HG03565 (cell line): ENCODE measurements at regions not wholly inside any gene's neighbourhood (a gene's known extent, or its start where the extent isn't known, plus 50 kb on each side); places are given as distances from the start of the nearest gene placed in this dataset.

Experiments used
- ATAC-seq: cut with Tn5 transposase; IDR thresholded peaks from one replicate; pipeline ENCODE4 v1.9.1; 2021; ENCODE audit warnings: mild to moderate bottlenecking, moderate library complexity; ENCODE audit not compliant: unreplicated experiment

DNA sequence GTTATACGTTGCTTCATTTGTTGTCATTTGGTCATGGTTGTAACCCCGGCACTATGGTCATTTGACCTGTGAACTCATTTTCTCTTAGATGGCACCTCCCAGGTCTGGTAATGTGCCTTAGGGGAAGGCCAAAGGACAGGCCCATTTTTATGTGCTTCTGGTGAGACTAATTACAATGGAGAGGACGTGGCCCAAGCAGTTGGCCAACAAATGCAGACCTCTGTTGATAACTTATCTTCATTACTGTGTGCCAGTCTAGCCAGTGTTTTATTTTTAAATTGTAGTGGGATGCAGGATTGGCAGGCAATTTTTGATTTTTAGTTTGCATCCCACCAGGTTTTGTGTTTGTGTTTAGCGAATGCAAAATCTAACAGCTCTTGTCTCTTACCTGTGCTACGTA lies 321.5 kb upstream of the AKR1E2 start:
- ATAC-seq, result no peak

DNA sequence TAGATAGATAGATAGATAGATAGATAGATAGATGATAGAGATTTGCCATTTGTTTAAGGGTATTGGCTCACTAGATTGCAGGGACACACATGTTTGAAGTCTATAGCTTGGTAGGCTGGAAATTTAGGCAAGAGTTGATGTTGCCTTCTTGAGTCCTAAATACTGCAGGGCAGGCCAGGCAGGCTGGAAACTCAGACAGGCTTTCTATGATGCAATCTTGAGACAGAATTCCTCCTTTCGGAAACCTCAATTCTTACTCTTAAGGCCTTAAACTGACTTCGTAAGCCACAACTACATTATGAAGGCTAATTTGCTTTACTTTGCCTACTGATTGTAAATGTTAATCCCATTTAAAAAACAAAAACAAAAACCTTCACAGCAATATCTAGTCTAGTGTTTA lies 322.9 kb upstream of the AKR1E2 start:
- ATAC-seq, result no peak

DNA sequence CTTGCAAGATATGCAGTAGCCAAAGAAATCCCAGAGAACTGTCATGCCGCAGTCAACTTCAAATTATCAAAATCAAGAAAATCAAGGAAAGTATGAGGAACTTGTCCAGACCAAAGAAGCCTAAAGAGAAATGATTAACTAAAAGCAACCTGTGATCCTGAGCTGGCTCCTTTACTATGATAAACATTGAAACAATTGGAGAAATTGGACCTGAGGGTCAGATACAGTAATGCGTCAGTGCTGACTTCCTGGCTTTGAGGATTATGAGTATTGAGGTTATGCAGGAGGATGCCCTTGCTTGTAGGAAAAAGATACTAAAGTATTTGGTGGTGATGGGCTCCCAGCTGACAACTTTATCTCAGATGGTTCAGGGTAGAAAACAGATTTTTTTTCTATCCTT lies 324.7 kb upstream of the AKR1E2 start:
- ATAC-seq, result no peak

DNA sequence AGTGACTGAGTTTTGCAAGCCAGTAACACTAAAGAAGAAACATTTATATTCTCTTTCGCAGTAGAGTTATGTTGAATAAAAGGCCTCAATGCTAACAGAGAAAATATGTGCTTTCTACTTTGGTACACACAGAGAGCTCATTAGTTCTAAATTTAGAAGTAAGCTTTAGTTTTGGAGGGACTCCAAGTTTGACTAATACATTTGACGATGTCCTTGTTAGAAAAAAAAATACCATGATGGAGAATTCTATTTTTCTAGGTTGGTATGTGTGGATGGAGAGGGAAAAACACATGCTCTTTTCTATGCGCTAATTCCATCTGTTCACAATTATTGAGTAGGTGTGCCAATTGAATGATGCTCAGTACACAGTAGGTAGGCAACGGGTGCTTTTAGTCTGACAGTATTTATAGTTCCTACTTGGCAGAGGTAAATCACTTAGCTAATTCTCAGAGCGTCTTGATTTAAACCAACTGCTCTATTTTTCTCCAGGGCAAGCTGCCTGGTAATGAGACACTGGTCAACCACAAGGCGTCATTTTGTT lies 327.2 kb upstream of the AKR1E2 start:
- ATAC-seq, result no peak

DNA sequence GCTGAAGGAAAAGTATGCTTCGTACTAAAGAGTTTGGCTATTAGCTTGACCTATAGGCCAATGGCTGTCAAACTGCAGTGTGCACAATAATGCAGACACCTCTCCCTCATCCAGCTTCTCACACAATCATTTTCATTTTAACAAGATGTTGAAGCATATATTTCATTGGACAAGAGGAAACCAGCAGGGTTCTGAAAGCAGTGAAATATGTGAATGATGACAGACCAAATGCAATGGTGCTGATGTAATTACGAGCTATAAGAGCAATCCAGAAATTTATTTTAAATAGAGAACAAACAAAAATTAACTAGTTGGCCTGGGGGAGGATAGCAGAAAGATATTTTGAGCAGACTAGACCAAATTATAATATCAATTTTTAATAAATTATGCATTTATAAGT lies 331.5 kb upstream of the AKR1E2 start:
- no peak for ATAC-seq

DNA sequence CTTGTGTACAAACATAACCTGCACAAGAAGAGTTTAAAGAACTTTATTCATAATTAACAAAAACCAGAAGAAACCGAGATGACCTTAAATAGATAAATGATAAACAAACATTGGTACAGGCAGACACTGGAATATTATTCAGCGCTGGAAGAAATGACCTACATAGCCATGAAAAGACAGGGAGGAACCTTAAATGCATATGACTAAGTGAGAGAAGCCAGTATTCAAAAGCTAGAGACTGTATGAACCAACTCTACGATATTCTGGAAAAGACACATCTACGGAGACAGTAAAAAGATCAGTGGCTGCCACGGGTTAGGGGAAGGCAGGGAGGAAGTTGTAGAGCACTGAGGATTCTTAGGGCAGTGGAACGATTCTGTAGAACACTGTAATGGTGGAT lies 333.8 kb upstream of the AKR1E2 start:
- no peak for ATAC-seq

DNA sequence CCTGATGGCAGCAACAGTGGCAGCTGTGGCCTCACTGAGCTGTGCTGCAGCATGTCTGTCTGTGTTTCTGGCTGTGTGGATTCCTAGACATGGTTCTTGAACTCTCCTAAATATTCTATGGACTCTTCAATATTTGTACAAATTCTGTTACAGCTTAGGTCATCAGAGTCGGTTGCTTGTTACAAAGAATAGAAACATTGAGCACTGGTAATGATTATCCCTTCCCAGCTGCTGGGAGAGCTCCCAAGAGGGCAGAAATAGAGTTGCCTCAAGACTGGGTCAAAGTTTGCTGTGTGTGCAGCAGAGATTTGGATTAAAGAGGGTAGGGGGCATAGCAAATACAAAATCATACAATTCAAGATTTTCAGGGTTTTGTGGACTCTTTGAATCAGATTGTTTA lies 337.1 kb upstream of the AKR1E2 start:
- no peak for ATAC-seq

DNA sequence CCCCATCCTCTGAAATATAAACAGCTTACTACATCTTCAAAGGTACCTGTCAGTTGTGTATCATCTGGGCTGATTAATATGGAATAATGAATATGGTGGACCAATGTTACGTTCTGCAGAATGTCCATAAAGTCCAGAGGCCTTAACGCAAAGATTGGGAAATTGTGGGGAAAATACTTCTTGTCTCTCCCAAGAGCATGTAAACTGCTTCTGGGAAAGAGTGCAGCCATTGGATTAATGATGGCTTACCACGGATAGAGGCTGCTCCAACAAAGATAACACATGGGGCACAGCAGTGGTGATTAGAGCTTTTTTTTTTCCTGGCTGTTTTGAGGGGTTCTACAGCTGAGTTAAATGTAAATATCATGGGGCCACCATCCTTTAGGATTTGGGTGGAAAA lies 340.4 kb upstream of the AKR1E2 start:
- ATAC-seq, result no peak

DNA sequence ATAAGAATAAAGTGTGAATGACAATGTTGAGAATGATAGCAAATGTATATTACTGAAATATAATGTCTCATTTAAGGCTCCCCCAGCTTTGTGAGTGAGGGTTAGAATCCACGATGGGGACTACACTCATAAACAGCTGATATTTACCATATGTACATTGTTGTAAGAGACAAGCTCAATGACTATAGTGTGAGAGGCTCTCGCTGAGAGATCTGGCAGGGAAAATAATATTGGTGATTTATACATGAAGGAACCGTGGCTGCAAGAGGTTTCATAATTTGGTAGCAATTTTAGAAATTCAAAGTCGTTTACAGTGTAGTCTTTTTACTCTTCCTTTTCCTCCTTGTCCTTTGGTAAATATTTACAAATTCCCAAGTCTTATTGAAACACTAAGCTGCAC lies 342.2 kb upstream of the AKR1E2 start:
- ATAC-seq, result no peak

DNA sequence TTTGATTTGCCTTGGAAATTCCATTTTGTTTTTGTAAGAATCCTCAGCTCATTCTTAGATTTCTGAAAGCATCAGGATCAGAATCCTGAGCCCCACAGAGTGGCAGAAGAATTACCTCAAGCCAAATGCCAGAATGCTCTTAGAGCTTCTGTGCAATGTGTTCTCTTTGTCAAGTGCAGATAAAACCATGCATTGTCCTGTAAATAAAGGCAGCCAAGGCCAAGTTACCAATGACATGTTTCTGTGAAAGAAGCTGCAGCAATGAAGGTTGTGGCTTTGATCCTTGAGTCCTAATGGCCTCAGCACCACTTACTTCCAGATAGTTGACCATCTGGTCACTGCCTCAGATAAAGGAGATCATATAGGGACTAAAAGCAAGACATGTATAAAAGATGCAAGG lies 343.3 kb upstream of the AKR1E2 start:
- no peak for ATAC-seq

DNA sequence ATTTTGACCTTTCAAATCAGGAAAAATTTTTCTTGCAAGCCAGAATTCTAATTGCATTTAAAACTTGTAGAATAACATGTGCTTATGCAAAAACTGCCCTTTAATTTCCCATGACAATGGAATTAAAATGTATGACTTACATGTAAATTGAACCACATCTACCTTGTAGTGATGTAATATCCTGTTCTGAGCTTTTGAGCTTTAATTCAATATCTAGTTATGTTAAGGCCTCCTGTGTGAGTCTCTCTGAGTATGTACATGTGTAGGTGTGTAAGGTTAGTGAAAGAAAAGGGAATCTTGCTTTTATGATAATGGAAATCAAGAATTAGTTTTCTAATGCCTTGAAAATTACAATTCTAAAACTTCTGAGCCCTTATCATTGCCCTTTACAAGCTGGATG lies 344.8 kb upstream of the AKR1E2 start:
- ATAC-seq, result no peak

DNA sequence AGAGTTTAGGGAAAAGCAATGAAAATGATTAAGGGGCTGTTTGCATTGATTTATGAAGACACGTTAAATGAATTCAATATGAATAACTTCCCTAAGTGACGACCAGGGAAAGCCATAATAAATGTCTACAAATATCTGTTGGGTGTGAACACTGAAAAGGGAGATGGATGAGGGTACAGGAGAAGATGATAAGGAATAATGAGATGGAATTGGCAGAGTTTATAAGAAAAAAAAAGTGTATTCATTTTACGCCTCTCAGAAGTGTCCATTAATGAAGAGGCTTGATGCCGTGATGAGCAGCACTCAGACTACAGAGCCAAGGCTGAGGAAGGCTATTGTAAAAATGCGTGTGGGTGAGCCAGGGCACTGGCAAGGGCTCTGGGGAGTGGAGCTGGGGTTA lies 346.7 kb upstream of the AKR1E2 start:
- no peak for ATAC-seq

DNA sequence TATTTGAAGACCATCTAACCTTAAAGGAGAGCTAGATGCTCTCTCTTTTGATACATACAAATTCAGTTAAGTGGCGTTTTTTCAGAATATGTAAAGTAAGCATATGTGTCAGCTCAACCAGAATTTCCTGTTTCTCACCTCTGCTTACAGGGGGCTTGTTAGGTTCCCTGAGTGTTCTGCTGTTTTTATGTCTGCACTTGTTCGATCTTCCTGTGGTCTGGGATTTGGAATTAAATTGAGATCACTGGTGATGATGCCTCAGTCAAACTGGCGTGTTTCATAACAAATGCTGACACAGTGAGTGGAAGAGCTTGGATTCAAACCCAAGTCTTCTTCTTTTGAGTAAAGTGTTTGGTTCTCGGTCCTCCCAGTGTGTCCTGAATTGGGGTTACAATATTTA lies 348.3 kb upstream of the AKR1E2 start:
- ATAC-seq, result no peak

DNA sequence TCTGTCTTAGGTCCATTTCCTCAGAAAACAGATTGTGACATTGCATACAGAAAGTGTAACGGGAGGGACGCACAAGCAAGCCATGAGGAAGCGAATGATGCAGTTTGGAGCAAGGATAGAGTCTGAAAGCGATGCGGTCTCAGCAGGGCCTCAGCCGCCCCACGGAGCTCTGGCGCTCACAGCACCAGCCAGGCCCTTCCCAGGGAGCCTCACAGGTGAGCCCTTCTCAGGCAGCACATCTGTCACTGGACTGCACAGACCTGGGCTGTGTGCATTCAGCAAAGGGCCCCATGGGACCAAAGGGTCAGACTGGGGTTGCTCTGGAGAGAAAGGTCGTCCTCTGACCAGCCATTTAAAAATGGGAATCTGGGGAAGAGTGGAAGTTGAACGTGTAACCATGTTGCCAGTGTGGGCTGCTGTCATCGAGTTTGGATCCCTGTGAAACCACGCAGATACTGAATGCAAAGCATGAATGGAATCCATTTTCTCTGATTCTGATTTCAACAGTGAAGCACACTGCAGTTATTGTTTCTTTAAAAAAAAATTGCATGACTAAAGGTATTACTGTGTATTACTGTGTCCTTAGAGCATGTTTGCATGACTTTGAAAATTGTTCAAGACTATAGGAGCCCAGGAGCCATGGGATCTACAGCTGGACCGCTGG lies 350.0 kb upstream of the AKR1E2 start:
- no peak for ATAC-seq

DNA sequence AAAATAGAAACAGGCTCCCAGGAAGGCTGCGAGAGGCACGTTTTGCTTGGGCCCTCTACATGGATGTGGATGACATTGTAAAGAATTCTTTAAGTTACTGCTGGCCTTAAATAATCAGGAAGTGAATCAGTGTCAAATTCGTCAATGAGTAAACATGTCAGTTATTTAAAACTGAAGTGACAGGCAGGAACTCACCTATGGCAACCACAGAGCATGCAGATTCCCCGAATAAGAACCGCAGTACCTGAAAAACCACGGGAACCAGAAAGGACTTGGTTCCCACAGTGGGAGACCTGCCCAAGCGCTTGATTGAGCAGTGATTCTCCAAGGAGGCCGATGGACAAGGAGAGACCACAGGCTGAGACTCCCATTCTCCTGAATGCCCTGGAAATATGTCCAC lies 351.2 kb upstream of the AKR1E2 start:
- ATAC-seq, result no peak

DNA sequence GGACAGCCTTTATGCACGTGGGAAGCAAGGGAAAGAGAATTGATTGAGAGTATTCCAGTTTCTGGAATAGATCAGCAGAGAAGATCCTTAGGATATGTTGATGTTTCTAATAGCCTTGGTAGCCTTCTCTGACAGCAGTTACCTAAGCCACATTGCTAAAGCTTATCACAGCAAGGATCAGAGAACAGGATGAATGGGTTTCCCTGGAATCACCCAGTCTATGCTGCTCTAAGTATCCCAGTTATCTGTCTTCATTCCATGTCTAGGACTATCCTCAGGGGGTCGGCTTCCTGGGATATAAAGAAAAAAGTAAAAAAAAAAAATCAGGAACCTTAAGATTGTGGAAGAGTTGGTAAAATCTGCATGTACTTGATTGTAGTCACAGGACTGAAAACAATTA lies 352.0 kb upstream of the AKR1E2 start:
- no peak for ATAC-seq

DNA sequence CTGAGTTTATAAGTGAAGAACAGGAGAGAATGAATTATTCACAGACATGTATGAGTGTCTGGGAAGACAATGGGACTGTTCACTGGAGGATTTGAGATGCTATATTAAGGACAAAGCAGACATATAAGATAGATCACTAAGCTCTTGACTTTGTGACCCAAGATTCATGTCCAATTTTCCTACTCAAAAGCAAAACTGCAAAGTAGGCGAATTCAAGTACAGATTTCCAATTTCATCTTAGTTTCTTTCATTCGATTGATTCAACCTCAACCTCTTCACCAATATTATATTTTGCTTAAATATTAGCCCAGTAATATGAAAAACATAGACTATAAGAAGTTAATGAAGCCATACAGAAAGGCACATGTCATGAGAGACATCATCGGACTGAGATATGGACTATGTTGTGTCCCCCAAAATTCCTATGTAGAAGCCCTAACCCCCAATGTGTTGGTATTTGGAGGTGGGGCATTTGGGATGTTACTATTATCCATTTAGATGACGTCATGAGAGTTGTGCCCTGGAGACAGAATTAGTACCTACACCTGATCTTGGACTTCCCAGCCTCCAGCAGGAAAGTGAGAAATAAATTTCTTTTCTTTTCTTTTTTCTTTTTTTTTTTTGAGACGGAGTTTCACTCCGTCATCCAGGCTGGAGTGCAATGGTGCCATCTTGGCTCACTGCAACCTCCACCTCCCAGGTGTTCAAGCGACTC lies 353.7 kb upstream of the AKR1E2 start:
- no peak for ATAC-seq

DNA sequence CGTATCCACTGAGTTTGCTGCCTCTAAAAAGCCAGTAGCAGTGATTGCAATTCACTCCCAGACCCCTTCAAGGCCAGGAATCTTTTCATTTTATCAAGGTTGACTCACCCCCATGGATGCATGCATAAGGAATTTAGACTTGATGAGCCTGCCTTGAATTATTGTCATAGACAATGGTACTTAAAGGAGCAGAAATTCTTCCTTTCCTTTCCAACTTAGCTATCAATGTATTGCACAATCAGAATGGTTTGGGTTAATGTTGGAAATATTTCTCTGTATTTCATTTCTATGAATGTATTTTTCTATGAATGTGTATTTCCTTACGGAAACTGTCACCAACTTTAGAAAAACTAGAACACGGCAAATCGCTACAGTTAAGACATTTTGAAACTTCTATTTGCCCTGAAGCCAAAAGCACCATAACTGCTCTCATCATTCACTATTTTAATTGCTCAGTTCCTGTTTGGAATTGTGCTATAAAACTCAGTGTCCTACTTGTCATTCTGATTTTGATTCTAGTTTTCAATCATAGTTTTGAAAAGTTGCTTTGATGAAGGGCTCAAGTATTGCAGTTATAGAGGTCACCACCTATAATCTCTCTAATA lies 355.7 kb upstream of the AKR1E2 start:
- ATAC-seq, result no peak

DNA sequence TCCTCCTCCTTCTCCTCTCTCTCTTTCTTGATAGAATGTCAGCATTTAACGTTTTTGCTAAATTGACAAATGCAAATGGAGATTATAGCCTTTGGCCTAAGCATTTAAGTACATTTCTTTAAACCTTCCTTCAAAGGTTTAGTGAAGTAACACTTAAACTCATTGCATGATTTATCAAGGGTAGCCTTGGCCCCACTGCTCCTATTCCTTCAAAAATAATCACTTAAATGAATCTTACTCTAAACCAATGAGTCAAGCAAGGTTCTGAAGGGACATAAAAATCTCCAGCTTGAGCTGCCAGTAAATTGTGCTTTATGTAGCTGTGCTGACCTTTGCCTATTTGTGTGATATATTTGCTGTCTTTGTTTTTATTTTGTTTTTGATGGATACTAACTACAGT lies 358.5 kb upstream of the AKR1E2 start:
- no peak for ATAC-seq

DNA sequence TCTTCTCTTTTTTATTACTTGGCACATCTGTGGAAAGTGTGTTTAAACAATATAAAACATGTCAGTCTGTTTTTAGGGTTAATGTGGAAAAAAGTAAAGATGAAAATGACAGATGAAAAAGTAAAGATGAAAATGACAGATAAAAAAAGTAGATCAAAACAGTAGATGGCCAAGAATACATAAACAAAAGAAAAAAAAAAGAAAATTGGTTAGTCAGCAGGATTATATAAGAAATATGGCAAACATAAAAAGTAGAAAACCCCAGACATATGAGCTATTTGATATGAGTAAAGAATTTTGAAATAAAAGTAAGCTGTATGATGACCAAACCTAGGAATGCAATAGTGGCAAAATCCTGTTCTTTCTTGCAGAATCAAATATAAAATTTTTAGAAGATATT lies 365.7 kb upstream of the AKR1E2 start:
- no peak for ATAC-seq

DNA sequence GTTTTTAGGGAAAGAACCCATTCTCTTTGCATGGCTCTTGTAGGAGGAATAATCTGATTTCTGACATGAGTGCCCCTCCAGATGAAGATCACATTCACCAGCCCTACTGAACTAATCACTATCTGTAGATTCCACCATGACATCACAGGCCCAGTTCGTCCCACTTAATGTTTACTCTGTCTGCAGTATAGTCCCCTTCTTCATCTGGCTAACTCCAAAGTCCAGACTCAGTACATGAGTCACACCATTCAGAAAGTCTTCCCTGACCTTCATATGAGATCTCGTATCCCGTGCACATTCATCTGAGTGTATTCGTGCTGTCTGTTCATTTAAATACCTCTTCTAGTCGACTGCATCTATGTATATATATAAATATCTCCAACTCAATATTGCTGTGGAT lies 366.5 kb upstream of the AKR1E2 start:
- no peak for ATAC-seq

DNA sequence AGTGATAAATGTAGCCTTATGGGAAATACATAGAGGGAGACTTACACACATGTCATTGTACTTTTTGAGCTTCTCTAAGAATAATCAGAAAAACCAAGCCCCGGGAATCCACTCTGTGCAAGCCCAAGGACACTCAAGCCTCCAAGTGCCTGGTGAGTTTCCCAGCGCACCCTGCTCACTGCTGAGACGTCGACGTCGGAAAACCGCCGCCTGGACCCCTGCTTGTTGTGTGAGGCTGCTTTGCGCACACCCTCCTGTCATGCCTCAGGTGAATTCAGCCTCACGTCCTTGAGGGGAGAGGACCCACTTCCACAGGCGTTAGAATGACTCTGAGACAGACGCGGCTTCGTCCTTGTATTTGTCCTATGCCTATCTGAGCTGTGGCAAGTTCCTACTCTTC lies 368.4 kb upstream of the AKR1E2 start:
- no peak for ATAC-seq
